ENCODE measurements at regions not wholly inside any gene's neighbourhood (a gene's known extent, or its start where the extent isn't known, plus 50 kb on each side); places are given as distances from the start of the nearest gene placed in this dataset.

GRCh38 chr4:18934197-18934596 is 912.6 kb upstream of the LCORL start:
- TF ChIP-seq CTCF (IDR thresholded peaks at IDR 0.05) (no peak), EP300 (IDR thresholded peaks at IDR 0.05; ENCODE audit: low read depth) (no peak), POLR2A (IDR thresholded peaks at IDR 0.05) (no peak), POLR2AphosphoS5 (IDR thresholded peaks at IDR 0.05) (no peak)

Data from transverse colon (tissue), 4 donors.